H1 (cell line): ENCODE measurements at regions not wholly inside any gene's neighbourhood (a gene's known extent, or its start where the extent isn't known, plus 50 kb on each side); places are given as distances from the start of the nearest gene placed in this dataset.

Experiments
- CTCF ChIA-PET: fragments of 300-600 bp; sonication (Branson Sonifier 250); formaldehyde crosslinking; loops from one replicate; lab custom pipeline; 2021; ENCODE audit not compliant: partially characterized antibody; lab: Charles Lee
- POLR2A ChIA-PET: fragments of 300-600 bp; sonication (Branson Sonifier 250); formaldehyde crosslinking; loops from one replicate; lab custom pipeline; 2021; ENCODE audit warnings: inconsistent platforms; ENCODE audit not compliant: partially characterized antibody; lab: Charles Lee
- DNase-seq, 2 experiments: peaks; one replicate each; pipeline versions ENCODE4 v3.0.0 to v3.0.0-alpha.2; 2010 to 2022; ENCODE audit warnings: low spot score in 2 of 2, low read depth in 1 of 2, mixed read lengths in 1 of 2
- FAIRE-seq: peaks from 2 replicates; lab custom pipeline; 2011; peaks lifted over from hg19 to GRCh38; lab: Jason Lieb, UNC
- H2AFZ ChIP-seq: 2 replicates; pipeline ENCODE4 v1.8.1; 2012; ENCODE audit warnings: low read length, inconsistent platforms
- H2AK5ac ChIP-seq: 2 replicates; pipeline ENCODE4 v1.6.1; 2013; ENCODE audit warnings: low read depth, low read length
- H2BK120ac ChIP-seq: replicated peaks from 2 replicates; pipeline ENCODE3; 2013; ENCODE audit warnings: low read depth, low read length, inconsistent platforms
- H2BK12ac ChIP-seq: 2 replicates; pipeline ENCODE4 v1.6.1; 2013; ENCODE audit warnings: low read depth, low read length
- H2BK15ac ChIP-seq: 2 replicates; pipeline ENCODE4 v1.6.1; 2013; ENCODE audit warnings: low read length
- H2BK20ac ChIP-seq: 2 replicates; pipeline ENCODE4 v1.6.1; 2013; ENCODE audit warnings: low read length
- H2BK5ac ChIP-seq: 2 replicates; pipeline ENCODE4 v1.6.1; 2013; ENCODE audit warnings: low read depth, low read length
- H3K14ac ChIP-seq: 2 replicates; pipeline ENCODE4 v1.6.1; 2013; ENCODE audit warnings: inconsistent platforms; ENCODE audit not compliant: insufficient read length
- H3K18ac ChIP-seq: 2 replicates; pipeline ENCODE4 v1.6.1; 2013; ENCODE audit warnings: low read length; ENCODE audit errors: extremely low read depth
- H3K23ac ChIP-seq: 2 replicates; pipeline ENCODE4 v1.6.1; 2013; ENCODE audit warnings: inconsistent platforms; ENCODE audit not compliant: insufficient read length
- H3K23me2 ChIP-seq: 2 replicates; pipeline ENCODE4 v1.6.1; 2013; ENCODE audit warnings: low read depth, low read length
- H3K27ac ChIP-seq: 2 replicates; pipeline ENCODE4 v1.6.1; 2011; ENCODE audit warnings: low read depth, low read length, inconsistent platforms
- H3K27me3 ChIP-seq, 4 experiments: replicated peaks in 1 of 4; 1 replicate in 1 of 4; 2 replicates in 3 of 4; pipeline versions ENCODE4 v1.6.1 to v1.8.1; 2011 to 2013; ENCODE audit warnings: low read length in 3 of 4, mild to moderate bottlenecking in 3 of 4, inconsistent platforms in 2 of 4, mixed read lengths in 2 of 4, moderate library complexity in 1 of 4; ENCODE audit not compliant: control insufficient read depth in 3 of 4, insufficient read depth in 3 of 4; ENCODE audit errors: extremely low read depth in 1 of 4
- H3K36me3 ChIP-seq, 4 experiments: 2 replicates each; pipeline versions ENCODE4 v1.6.1 to v1.8.1; 2011 to 2013; ENCODE audit warnings: mild to moderate bottlenecking in 4 of 4, low read length in 3 of 4, moderate library complexity in 2 of 4, control low read depth in 1 of 4, inconsistent platforms in 1 of 4; ENCODE audit not compliant: insufficient read depth in 4 of 4, control insufficient read depth in 2 of 4
- H3K4ac ChIP-seq: replicated peaks from 2 replicates; pipeline ENCODE3; 2013; ENCODE audit warnings: low read length, low read depth, mixed read lengths, inconsistent platforms; ENCODE audit not compliant: insufficient read length
- H3K4me1 ChIP-seq, 4 experiments: replicated peaks in 1 of 4; 1 replicate in 1 of 4; 2 replicates in 3 of 4; pipeline versions ENCODE4 v1.6.1 to v1.8.1; 2011 to 2013; ENCODE audit warnings: low read length in 3 of 4, inconsistent platforms in 2 of 4, mixed read lengths in 1 of 4; ENCODE audit not compliant: insufficient read depth in 4 of 4, control insufficient read depth in 3 of 4
- H3K4me2 ChIP-seq, 2 experiments: 2 replicates each; pipeline versions ENCODE4 v1.6.1 to v1.8.1; 2011 to 2013; ENCODE audit warnings: low read depth in 2 of 2, low read length in 2 of 2, control low read depth in 1 of 2, inconsistent platforms in 1 of 2, mild to moderate bottlenecking in 1 of 2; ENCODE audit not compliant: insufficient read depth in 1 of 2
- H3K4me3 ChIP-seq, 4 experiments: fragments of 200-600, 300-600 bp in 1 of 4; sonication (generic), shearing (Covaris generic), sonication (Bioruptor Twin) in 1 of 4; 2 replicates each; pipeline versions ENCODE4 v1.5.1 to v1.8.1; 2011 to 2016; ENCODE audit warnings: low read length in 4 of 4, low read depth in 3 of 4, control low read depth in 2 of 4, inconsistent platforms in 2 of 4, mild to moderate bottlenecking in 2 of 4, mixed read lengths in 1 of 4, moderate library complexity in 1 of 4; ENCODE audit not compliant: insufficient read depth in 2 of 4; ENCODE audit errors: extremely low read depth in 1 of 4
- H3K56ac ChIP-seq: replicated peaks from 2 replicates; pipeline ENCODE3; 2013; ENCODE audit warnings: low read depth, mild to moderate bottlenecking, mixed read lengths, low read length, inconsistent platforms; ENCODE audit not compliant: insufficient read length
- H3K79me1 ChIP-seq: 2 replicates; pipeline ENCODE4 v1.6.1; 2013; ENCODE audit warnings: low read depth, low read length, control low read depth
- H3K79me2 ChIP-seq, 2 experiments: 2 replicates each; pipeline versions ENCODE4 v1.6.1 to v1.8.1; 2012 to 2013; ENCODE audit warnings: low read length in 2 of 2, mild to moderate bottlenecking in 2 of 2, inconsistent platforms in 1 of 2; ENCODE audit not compliant: insufficient read depth in 2 of 2, control insufficient read depth in 1 of 2
- H3K9ac ChIP-seq, 4 experiments: replicated peaks in 1 of 4; 1 replicate in 1 of 4; 2 replicates in 3 of 4; pipeline versions ENCODE4 v1.6.1 to v1.8.1; 2011 to 2013; ENCODE audit warnings: low read depth in 3 of 4, low read length in 3 of 4, control low read depth in 2 of 4, mild to moderate bottlenecking in 2 of 4, moderate library complexity in 2 of 4, inconsistent platforms in 1 of 4; ENCODE audit errors: extremely low read depth in 1 of 4
- H3K9me3 ChIP-seq, 2 experiments: 2 replicates each; pipeline versions ENCODE4 v1.6.1 to v1.8.1; 2012 to 2013; ENCODE audit warnings: mild to moderate bottlenecking in 2 of 2, moderate library complexity in 2 of 2, control low read depth in 1 of 2, inconsistent platforms in 1 of 2, low read depth in 1 of 2, low read length in 1 of 2, mixed read lengths in 1 of 2; ENCODE audit not compliant: insufficient read depth in 2 of 2
- H4K20me1 ChIP-seq, 2 experiments: replicated peaks in 1 of 2; 2 replicates each; pipeline versions ENCODE3 to v1.8.1; 2011 to 2013; ENCODE audit warnings: inconsistent platforms in 2 of 2, low read length in 2 of 2, mild to moderate bottlenecking in 1 of 2; ENCODE audit not compliant: insufficient read depth in 2 of 2, control insufficient read depth in 1 of 2
- H4K5ac ChIP-seq: 2 replicates; pipeline ENCODE4 v1.6.1; 2013; ENCODE audit warnings: low read length, low read depth, mixed read lengths, inconsistent platforms; ENCODE audit not compliant: insufficient read length
- H4K8ac ChIP-seq: 2 replicates; pipeline ENCODE4 v1.8.0; 2013; ENCODE audit warnings: mild to moderate bottlenecking, moderate library complexity, low read length, inconsistent platforms; ENCODE audit not compliant: insufficient read depth; ENCODE audit errors: extremely low read depth
- H4K91ac ChIP-seq: replicated peaks from 2 replicates; pipeline ENCODE3; 2013; ENCODE audit warnings: low read length, mixed read lengths, inconsistent platforms; ENCODE audit not compliant: insufficient read length
- CREB1 ChIP-seq: IDR thresholded peaks from 2 replicates; pipeline ENCODE4 v1.6.1; 2012; ENCODE audit warnings: inconsistent platforms
- CTBP2 ChIP-seq: IDR thresholded peaks from 2 replicates; pipeline ENCODE4 v1.7.0; 2011; ENCODE audit warnings: borderline replicate concordance, mild to moderate bottlenecking, moderate library complexity, mixed read lengths, low read length; ENCODE audit not compliant: insufficient read depth, insufficient read length
- SRF ChIP-seq: IDR thresholded peaks from 2 replicates; pipeline ENCODE4 v1.6.1; 2011; ENCODE audit warnings: mild to moderate bottlenecking, low read depth, low read length, moderate library complexity
- TAF7 ChIP-seq: optimal IDR thresholded peaks from 2 replicates; pipeline ENCODE3; 2011; ENCODE audit warnings: low read depth, mild to moderate bottlenecking, inconsistent platforms, low read length, moderate library complexity, borderline replicate concordance
- YY1 ChIP-seq: IDR thresholded peaks from 2 replicates; pipeline ENCODE4 v1.6.1; 2011; ENCODE audit warnings: low read depth, mild to moderate bottlenecking, low read length
- WGBS, 2 experiments: shearing (Covaris generic) in 1 of 2; methylation state at CpG; one replicate each; pipeline versions ENCODE4 v1.1.6 to v1.1.7; 2013 to 2015; ENCODE audit warnings: low lambda C conversion rate in 2 of 2, mixed read lengths in 2 of 2, inconsistent platforms in 1 of 2, low coverage in 1 of 2, missing lambda C conversion rate in 1 of 2; ENCODE audit not compliant: insufficient replicate concordance in 2 of 2, insufficient coverage in 1 of 2, insufficient read length in 1 of 2; ENCODE audit errors: extremely low coverage in 1 of 2, missing lambda C conversion rate in 1 of 2; 5-methylcytosine and 5-hydroxymethylcytosine counted together

DNA sequence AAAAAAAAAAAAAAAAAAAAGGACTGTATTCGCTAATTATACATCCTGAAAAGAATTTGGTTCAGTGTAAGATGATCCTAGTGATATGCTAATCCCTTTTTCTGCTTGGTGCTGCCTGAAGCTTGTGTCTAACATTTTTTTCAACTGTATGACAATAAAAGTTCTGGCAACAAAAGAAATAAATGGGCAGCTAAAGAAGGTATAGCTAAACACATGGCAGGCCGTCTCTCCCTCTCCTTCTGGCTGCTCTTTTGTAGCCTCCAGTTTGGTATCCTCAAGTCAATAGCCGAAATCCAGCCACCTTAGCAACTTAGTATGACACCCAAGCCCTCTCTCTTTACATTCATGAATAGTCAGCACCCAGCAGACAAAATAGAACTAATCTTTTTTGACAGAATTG lies 198.3 kb upstream of the OTX2 start:
- Histone ChIP-seq H3K56ac (no peak overlapping the region), H2BK20ac (no peak overlapping the region), H2BK120ac (no peak overlapping the region), H2AFZ (0 out of 2 replicates have a peak overlapping the region, but pooled peaks have one; percentile 25), H3K27ac (no peak overlapping the region), H3K36me3 (peaks cover 0 to 2% (median 0%) of the 10 kb centered on the region in 4 experiments; a peak in 1 of 8 replicates), H4K8ac (no peak overlapping the region), H2AK5ac (no peak overlapping the region), H3K9me3 (peaks cover 0 to 8% of the 10 kb centered on the region in 2 experiments; a peak in 2 of 4 replicates), H3K27me3 (no peaks in the 10 kb centered on the region), H3K9ac (no peak overlapping the region), H3K4ac (no peak overlapping the region), H3K79me2 (no peaks in the 10 kb centered on the region), H2BK12ac (no peak overlapping the region), H3K14ac (no peak overlapping the region), H2BK5ac (no peak overlapping the region), H3K23ac (no peak overlapping the region), H4K5ac (no peak overlapping the region), H4K91ac (no peak overlapping the region), H4K20me1 (no peaks in the 10 kb centered on the region), H3K4me3 (no peak overlapping the region), H2BK15ac (no peak overlapping the region), H3K18ac (no peak overlapping the region), H3K4me1 (peaks cover 0 to 11% (median 3%) of the 10 kb centered on the region in 4 experiments; a peak in 2 of 7 replicates), H3K23me2 (no peaks in the 10 kb centered on the region), H3K4me2 (peak overlapping the region in 1 of 2 experiments; percentile 17; a peak in 1 of 4 replicates), H3K79me1 (no peaks in the 10 kb centered on the region)
- WGBS, 2 experiments: 77% methylated on average over 3 of the region's 3 CpGs; no CpG with 5 or more reads in 1 of the 2 experiments
- no peak for FAIRE-seq
- CTCF ChIA-PET: interaction anchor here (0.6 to 1.6 kb wide), 4 partner anchors 8 to 1367 kb away, joined by 3 to 5 read pairs (median 3); no protein-coding TSS in a partner anchor
- POLR2A ChIA-PET: interaction anchor here (0.7 to 1.2 kb wide), 2 partner anchors 25 to 105 kb away, joined by 3 to 5 read pairs; no protein-coding TSS in a partner anchor
- DNase-seq: no peak
- TF ChIP-seq SRF (no peak), CREB1 (no peak), TAF7 (no peak), CTBP2 (no peak), YY1 (no peak)
